ENCODE measurements at regions not wholly inside any gene's neighbourhood (a gene's known extent, or its start where the extent isn't known, plus 50 kb on each side); places are given as distances from the start of the nearest gene placed in this dataset.

GRCh38 chr9:107155244-107155817, 127.7 kb upstream of the RAD23B start:
- H3K4me1 ChIP-seq (ENCODE audit: insufficient read depth, low read length): no peaks in the 10 kb centered on the region
- no peak overlapping the region for H3K27ac ChIP-seq (ENCODE audit: low read depth, low read length)
- H4K20me1 ChIP-seq (ENCODE audit: insufficient read depth, low read length): no peaks in the 10 kb centered on the region
- no peak overlapping the region for H3K4me3 ChIP-seq (ENCODE audit: insufficient read depth, low read length)
- no peak for DNase-seq (ENCODE audit: insufficient read length, low spot score, missing footprints)
- H3K79me2 ChIP-seq (ENCODE audit: insufficient read depth, low read length): no peaks in the 10 kb centered on the region
- peaks cover 10% of the 10 kb centered on the region for H3K27me3 ChIP-seq (ENCODE audit: insufficient read depth, low read length)
- no peaks in the 10 kb centered on the region for H3K36me3 ChIP-seq (ENCODE audit: insufficient read depth, low read length)
- no peak overlapping the region for H2AFZ ChIP-seq (ENCODE audit: low read length)
- no peaks in the 10 kb centered on the region for H3K9me3 ChIP-seq (ENCODE audit: low read depth, low read length)
- TF ChIP-seq, protein P1, sequence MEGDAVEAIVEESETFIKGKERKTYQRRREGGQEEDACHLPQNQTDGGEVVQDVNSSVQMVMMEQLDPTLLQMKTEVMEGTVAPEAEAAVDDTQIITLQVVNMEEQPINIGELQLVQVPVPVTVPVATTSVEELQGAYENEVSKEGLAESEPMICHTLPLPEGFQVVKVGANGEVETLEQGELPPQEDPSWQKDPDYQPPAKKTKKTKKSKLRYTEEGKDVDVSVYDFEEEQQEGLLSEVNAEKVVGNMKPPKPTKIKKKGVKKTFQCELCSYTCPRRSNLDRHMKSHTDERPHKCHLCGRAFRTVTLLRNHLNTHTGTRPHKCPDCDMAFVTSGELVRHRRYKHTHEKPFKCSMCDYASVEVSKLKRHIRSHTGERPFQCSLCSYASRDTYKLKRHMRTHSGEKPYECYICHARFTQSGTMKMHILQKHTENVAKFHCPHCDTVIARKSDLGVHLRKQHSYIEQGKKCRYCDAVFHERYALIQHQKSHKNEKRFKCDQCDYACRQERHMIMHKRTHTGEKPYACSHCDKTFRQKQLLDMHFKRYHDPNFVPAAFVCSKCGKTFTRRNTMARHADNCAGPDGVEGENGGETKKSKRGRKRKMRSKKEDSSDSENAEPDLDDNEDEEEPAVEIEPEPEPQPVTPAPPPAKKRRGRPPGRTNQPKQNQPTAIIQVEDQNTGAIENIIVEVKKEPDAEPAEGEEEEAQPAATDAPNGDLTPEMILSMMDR (IDR thresholded peaks at IDR 0.05; ENCODE audit: extremely low read depth, low read depth, low read length): peak; percentile 24
- no peak overlapping the region for H3K4me2 ChIP-seq (ENCODE audit: insufficient read depth, low read length)

DNA sequence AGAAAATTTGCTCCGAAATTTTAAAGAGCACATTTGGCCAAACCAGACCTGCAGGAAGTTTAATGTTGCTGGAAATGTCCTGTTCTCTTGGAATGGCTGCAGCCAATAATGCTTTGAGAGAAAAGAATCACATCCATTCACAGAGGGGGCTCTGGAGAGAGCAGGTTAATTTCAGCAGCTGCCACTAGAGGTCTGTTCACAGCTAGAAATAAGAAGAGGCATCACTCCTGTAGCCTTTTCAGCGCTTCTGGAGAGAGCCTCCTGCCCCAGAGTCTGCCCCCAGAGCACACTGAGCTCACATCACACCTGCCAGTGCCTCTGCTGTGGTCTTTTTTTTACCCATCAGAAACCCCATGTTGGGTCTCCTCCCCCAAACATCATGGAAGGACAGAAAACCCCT, 124.8 kb upstream of the RAD23B start:
- Histone ChIP-seq H3K9me3 (ENCODE audit: low read depth, low read length) (no peaks in the 10 kb centered on the region), H3K79me2 (ENCODE audit: insufficient read depth, low read length) (no peaks in the 10 kb centered on the region), H3K27me3 (ENCODE audit: insufficient read depth, low read length) (peaks cover 13% of the 10 kb centered on the region), H3K4me1 (ENCODE audit: insufficient read depth, low read length) (no peaks in the 10 kb centered on the region), H3K27ac (ENCODE audit: low read depth, low read length) (no peak overlapping the region), H3K4me3 (ENCODE audit: insufficient read depth, low read length) (no peak overlapping the region), H3K36me3 (ENCODE audit: insufficient read depth, low read length) (no peaks in the 10 kb centered on the region), H3K4me2 (ENCODE audit: insufficient read depth, low read length) (no peak overlapping the region), H4K20me1 (ENCODE audit: insufficient read depth, low read length) (no peaks in the 10 kb centered on the region), H2AFZ (ENCODE audit: low read length) (no peak overlapping the region)
- DNase-seq (ENCODE audit: insufficient read length, low spot score, missing footprints): no peak
- TF ChIP-seq, protein P1 (IDR thresholded peaks at IDR 0.05; ENCODE audit: extremely low read depth, low read depth, low read length): peak; percentile 61

GRCh38 chr9:107161338-107161737, 121.7 kb upstream of the RAD23B start:
- Histone ChIP-seq H3K9me3 (ENCODE audit: low read depth, low read length) (no peaks in the 10 kb centered on the region), H3K4me2 (ENCODE audit: insufficient read depth, low read length) (no peak overlapping the region), H3K4me1 (ENCODE audit: insufficient read depth, low read length) (no peaks in the 10 kb centered on the region), H3K4me3 (ENCODE audit: insufficient read depth, low read length) (no peak overlapping the region), H3K79me2 (ENCODE audit: insufficient read depth, low read length) (no peaks in the 10 kb centered on the region), H3K27ac (ENCODE audit: low read depth, low read length) (no peak overlapping the region), H3K27me3 (ENCODE audit: insufficient read depth, low read length) (peaks cover 15% of the 10 kb centered on the region), H4K20me1 (ENCODE audit: insufficient read depth, low read length) (no peaks in the 10 kb centered on the region), H3K36me3 (ENCODE audit: insufficient read depth, low read length) (no peaks in the 10 kb centered on the region), H2AFZ (ENCODE audit: low read length) (no peak overlapping the region)
- no peak for DNase-seq (ENCODE audit: insufficient read length, low spot score, missing footprints)
- TF ChIP-seq, protein P1 (IDR thresholded peaks at IDR 0.05; ENCODE audit: extremely low read depth, low read depth, low read length): no peak

DNA sequence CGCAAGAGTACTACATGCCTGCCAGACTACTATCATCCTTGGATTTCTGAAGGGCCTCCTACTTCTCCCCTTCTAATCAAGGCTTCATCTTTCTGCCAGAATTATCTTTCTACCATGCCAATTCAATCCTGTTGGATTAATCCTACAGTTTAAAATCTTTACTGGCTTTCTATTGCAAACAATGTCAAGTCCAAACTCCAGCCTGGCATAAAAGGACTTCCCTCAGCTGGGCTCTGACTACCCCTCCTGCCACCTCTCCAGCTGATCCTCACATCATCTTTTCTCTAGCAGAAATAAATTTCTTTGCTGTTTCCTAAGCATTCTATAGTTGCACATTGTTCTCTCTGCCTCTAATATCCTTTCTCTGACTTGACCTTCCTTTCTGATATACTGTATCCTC, 119.7 kb upstream of the RAD23B start:
- Histone ChIP-seq H2AFZ (ENCODE audit: low read length) (no peak overlapping the region), H3K79me2 (ENCODE audit: insufficient read depth, low read length) (no peaks in the 10 kb centered on the region), H3K27me3 (ENCODE audit: insufficient read depth, low read length) (peaks cover 11% of the 10 kb centered on the region), H3K4me1 (ENCODE audit: insufficient read depth, low read length) (no peaks in the 10 kb centered on the region), H3K27ac (ENCODE audit: low read depth, low read length) (no peak overlapping the region), H3K4me2 (ENCODE audit: insufficient read depth, low read length) (no peak overlapping the region), H4K20me1 (ENCODE audit: insufficient read depth, low read length) (no peaks in the 10 kb centered on the region), H3K36me3 (ENCODE audit: insufficient read depth, low read length) (no peaks in the 10 kb centered on the region), H3K4me3 (ENCODE audit: insufficient read depth, low read length) (no peak overlapping the region), H3K9me3 (ENCODE audit: low read depth, low read length) (no peaks in the 10 kb centered on the region)
- TF ChIP-seq, protein P1 (IDR thresholded peaks at IDR 0.05; ENCODE audit: extremely low read depth, low read depth, low read length): no peak
- DNase-seq (ENCODE audit: insufficient read length, low spot score, missing footprints): no peak

All from osteoblast (primary cell).